Parathyroid adenoma (tissue), 2 donors: ENCODE measurements at regions not wholly inside any gene's neighbourhood (a gene's known extent, or its start where the extent isn't known, plus 50 kb on each side); places are given as distances from the start of the nearest gene placed in this dataset.

Experiments
- H2AFZ ChIP-seq: fragments of 300-600 bp; sonication (generic); one replicate; pipeline ENCODE4 v1.7.0; 2017; ENCODE audit warnings: antibody characterized with exemption, mild to moderate bottlenecking
- H3K27ac ChIP-seq: fragments of 300-600 bp; sonication (generic); one replicate; pipeline ENCODE4 v1.7.0; 2017
- H3K27me3 ChIP-seq: fragments of 300-600 bp; sonication (generic); one replicate; pipeline ENCODE4 v1.7.0; 2017; ENCODE audit warnings: low read length; ENCODE audit not compliant: control insufficient read depth, insufficient read depth
- H3K36me3 ChIP-seq: fragments of 300-600 bp; sonication (generic); one replicate; pipeline ENCODE4 v1.7.0; 2017; ENCODE audit warnings: low read length; ENCODE audit not compliant: control insufficient read depth, insufficient read depth
- H3K4me1 ChIP-seq: fragments of 300-600 bp; sonication (generic); one replicate; pipeline ENCODE4 v1.7.0; 2017; ENCODE audit warnings: control low read depth
- H3K4me2 ChIP-seq: fragments of 300-600 bp; sonication (generic); one replicate; pipeline ENCODE4 v1.7.0; 2017; ENCODE audit warnings: low read length
- H3K4me3 ChIP-seq: fragments of 300-600 bp; sonication (generic); one replicate; pipeline ENCODE4 v1.7.0; 2017; ENCODE audit warnings: low read depth, low read length
- H3K79me2 ChIP-seq: fragments of 300-600 bp; sonication (generic); one replicate; pipeline ENCODE4 v1.7.0; 2017; ENCODE audit warnings: control low read depth
- H3K9ac ChIP-seq: fragments of 300-600 bp; sonication (generic); one replicate; pipeline ENCODE4 v1.7.0; 2017; ENCODE audit warnings: mild to moderate bottlenecking
- H3K9me3 ChIP-seq: fragments of 300-600 bp; sonication (generic); one replicate; pipeline ENCODE4 v1.7.0; 2017; ENCODE audit warnings: low read length; ENCODE audit not compliant: control insufficient read depth
- CTCF ChIP-seq: fragments of 300-600 bp; sonication (generic); IDR thresholded peaks from one replicate; pipeline ENCODE4 v1.7.0; 2017; ENCODE audit warnings: antibody characterized with exemption, mild to moderate bottlenecking
- donor health status: primary hyperparathyroidism.

DNA sequence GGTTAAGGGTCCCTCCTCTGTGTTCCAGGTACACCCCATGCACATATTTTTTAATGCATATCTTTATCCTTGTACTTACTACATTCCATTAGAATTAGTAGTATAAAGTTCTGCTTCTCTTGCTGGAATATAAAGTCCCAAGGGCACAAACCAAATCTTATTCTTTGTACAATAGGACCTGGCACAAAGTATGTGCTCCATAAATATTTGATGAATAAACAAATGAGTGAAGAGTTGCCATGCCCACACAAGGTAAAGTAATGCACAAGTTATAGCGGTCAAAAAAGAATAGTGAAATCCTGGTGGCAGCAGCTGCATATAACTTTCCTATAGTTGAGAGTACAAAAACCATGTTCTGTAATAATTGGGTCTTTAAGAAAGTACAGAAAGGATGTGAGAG lies 82.1 kb upstream of the BMP4 start:
- Histone ChIP-seq H3K79me2 (no peaks in the 10 kb centered on the region), H3K4me3 (no peak overlapping the region), H3K4me1 (no peaks in the 10 kb centered on the region), H3K27ac (no peak overlapping the region), H3K27me3 (no peaks in the 10 kb centered on the region), H3K9ac (no peak overlapping the region), H2AFZ (no peak overlapping the region), H3K9me3 (no peaks in the 10 kb centered on the region), H3K4me2 (no peak overlapping the region), H3K36me3 (no peaks in the 10 kb centered on the region)
- TF ChIP-seq CTCF, result no peak

- Histone ChIP-seq H3K4me2 (no peak overlapping the region), H3K4me1 (no peaks in the 10 kb centered on the region), H3K4me3 (no peak overlapping the region), H3K36me3 (no peaks in the 10 kb centered on the region), H3K27ac (no peak overlapping the region), H3K9me3 (no peaks in the 10 kb centered on the region), H3K27me3 (no peaks in the 10 kb centered on the region), H3K79me2 (no peaks in the 10 kb centered on the region), H3K9ac (no peak overlapping the region), H2AFZ (no peak overlapping the region)
- no peak for TF ChIP-seq CTCF
Observed at GRCh38 chr14:54039311-54039710, 82.7 kb upstream of the BMP4 start.

DNA sequence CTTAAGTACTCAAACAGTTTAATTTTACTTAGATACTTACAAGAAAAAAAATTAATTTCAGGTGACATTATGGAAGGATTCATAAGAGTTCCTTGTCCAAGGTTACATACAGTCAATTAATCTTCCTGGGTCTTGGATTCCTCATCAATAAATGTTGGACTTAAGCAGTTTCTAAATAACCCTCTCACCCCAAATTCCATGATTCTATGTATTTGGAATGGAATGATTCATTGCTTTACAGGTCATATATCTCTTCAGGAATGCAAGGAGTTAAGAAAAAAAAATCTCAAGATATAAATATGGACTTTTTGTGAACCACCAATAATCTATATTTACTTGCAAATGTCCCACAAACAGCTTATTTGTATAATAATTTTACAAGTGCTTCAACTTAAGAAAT lies 84.2 kb upstream of the BMP4 start:
- Histone ChIP-seq H3K27ac (no peak overlapping the region), H3K9ac (no peak overlapping the region), H3K4me3 (no peak overlapping the region), H2AFZ (no peak overlapping the region), H3K27me3 (no peaks in the 10 kb centered on the region), H3K4me2 (no peak overlapping the region), H3K79me2 (no peaks in the 10 kb centered on the region), H3K36me3 (no peaks in the 10 kb centered on the region), H3K4me1 (no peaks in the 10 kb centered on the region), H3K9me3 (no peaks in the 10 kb centered on the region)
- TF ChIP-seq CTCF, result no peak

GRCh38 chr14:54046250-54046649 lies 89.6 kb upstream of the BMP4 start:
- H3K9ac ChIP-seq, result no peak overlapping the region
- H3K4me1 ChIP-seq, result no peaks in the 10 kb centered on the region
- H3K4me2 ChIP-seq, result no peak overlapping the region
- H3K79me2 ChIP-seq, result no peaks in the 10 kb centered on the region
- no peaks in the 10 kb centered on the region for H3K27me3 ChIP-seq
- H3K4me3 ChIP-seq, result no peak overlapping the region
- H3K9me3 ChIP-seq, result no peaks in the 10 kb centered on the region
- H3K36me3 ChIP-seq, result no peaks in the 10 kb centered on the region
- no peak for TF ChIP-seq CTCF
- no peak overlapping the region for H3K27ac ChIP-seq
- no peak overlapping the region for H2AFZ ChIP-seq

DNA sequence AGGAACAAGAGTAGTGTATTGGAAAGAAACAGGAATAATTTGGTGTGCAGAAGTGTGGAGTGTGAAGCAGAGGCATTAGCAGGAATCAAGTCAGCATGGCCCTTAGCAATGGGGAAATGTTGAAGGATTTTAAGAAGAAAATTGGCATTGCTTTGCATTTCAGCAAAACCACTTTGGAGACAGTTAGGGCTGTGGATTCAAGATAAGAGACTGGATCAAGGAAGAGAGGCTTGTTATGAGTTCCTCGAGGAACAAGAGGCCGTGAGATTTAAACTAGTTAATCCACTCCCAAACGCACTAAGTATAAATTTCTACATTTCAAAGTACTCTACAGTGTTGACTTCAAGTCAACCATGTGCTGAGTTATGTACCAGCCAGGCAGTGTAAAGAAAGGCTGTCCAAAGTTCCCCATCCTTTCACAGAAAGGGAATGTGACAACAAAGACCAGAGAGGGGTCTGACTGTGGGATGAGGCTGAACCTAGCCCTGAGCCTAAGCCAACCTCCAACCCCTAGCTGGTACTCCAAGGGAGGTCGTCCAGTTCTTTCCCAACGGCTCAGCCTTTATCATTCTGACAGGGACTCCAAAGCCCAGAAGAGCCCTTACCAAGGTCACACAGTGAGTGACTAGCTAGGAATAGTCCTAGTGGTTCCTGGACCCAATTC lies 91.2 kb upstream of the BMP4 start:
- Histone ChIP-seq H3K36me3 (no peaks in the 10 kb centered on the region), H3K27ac (no peak overlapping the region), H3K79me2 (no peaks in the 10 kb centered on the region), H3K4me2 (no peak overlapping the region), H3K4me1 (no peaks in the 10 kb centered on the region), H3K4me3 (no peak overlapping the region), H3K9me3 (no peaks in the 10 kb centered on the region), H2AFZ (no peak overlapping the region), H3K9ac (no peak overlapping the region), H3K27me3 (no peaks in the 10 kb centered on the region)
- no peak for TF ChIP-seq CTCF
